Kidney (tissue), 13 donors: ENCODE measurements at regions not wholly inside any gene's neighbourhood (a gene's known extent, or its start where the extent isn't known, plus 50 kb on each side); places are given as distances from the start of the nearest gene placed in this dataset.

Source experiments
- DNase-seq, 5 donors: peaks; one replicate each; pipeline ENCODE4 v3.0.0-alpha.2; 2013 to 2020
- FAIRE-seq: peaks from 2 replicates; lab custom pipeline; 2012; peaks lifted over from hg19 to GRCh38; lab: Jason Lieb, UNC
- H3K27ac ChIP-seq, 2 donors: one replicate each; pipeline ENCODE4 v1.7.0; 2013; ENCODE audit warnings: low read depth in 2 of 2, low read length in 2 of 2, inconsistent platforms in 1 of 2
- H3K27me3 ChIP-seq: one replicate; pipeline ENCODE4 v1.7.1; 2013; ENCODE audit warnings: low read length, inconsistent platforms; ENCODE audit not compliant: control insufficient read depth, insufficient read depth
- H3K36me3 ChIP-seq, 3 donors: one replicate each; pipeline versions ENCODE4 v1.7.0 to v1.7.1; 2013; ENCODE audit warnings: low read length in 3 of 3, control low read depth in 1 of 3, inconsistent platforms in 1 of 3; ENCODE audit not compliant: insufficient read depth in 3 of 3, control insufficient read depth in 2 of 3
- H3K4me1 ChIP-seq, 3 donors: one replicate each; pipeline versions ENCODE4 v1.7.0 to v1.7.1; 2013; ENCODE audit warnings: low read length in 3 of 3, inconsistent platforms in 1 of 3, low read depth in 1 of 3; ENCODE audit not compliant: control insufficient read depth in 2 of 3, insufficient read depth in 2 of 3
- H3K4me3 ChIP-seq, 3 donors: one replicate each; pipeline versions ENCODE4 v1.7.0 to v1.8.1; 2013; ENCODE audit warnings: low read length in 3 of 3, control low read depth in 1 of 3, inconsistent platforms in 1 of 3
- H3K9ac ChIP-seq, 3 donors: one replicate each; pipeline versions ENCODE4 v1.7.0 to v1.7.1; 2013; ENCODE audit warnings: low read length in 3 of 3, control low read depth in 1 of 3, inconsistent platforms in 1 of 3
- H3K9me3 ChIP-seq, 3 donors: one replicate each; pipeline versions ENCODE4 v1.7.0 to v1.7.1; 2013; ENCODE audit warnings: low read length in 3 of 3, control low read depth in 1 of 3, inconsistent platforms in 1 of 3; ENCODE audit not compliant: control insufficient read depth in 2 of 3, insufficient read depth in 1 of 3
- CTCF ChIP-seq: IDR thresholded peaks from 3 replicates; pipeline ENCODE4 v1.5.1; 2012; ENCODE audit warnings: mild to moderate bottlenecking, moderate library complexity, borderline replicate concordance; ENCODE audit not compliant: insufficient read depth; ENCODE audit errors: extremely low read depth
- intact Hi-C: fragments of 100-400 bp; cut with DNase I; formaldehyde crosslinking; loops from one replicate; pipeline ENCODE4 v1.11.1; 2022
- donor health status: control.
- donor health status: control.
- donor health status: control.
- donor health status: control.
- donor health status: control.
- donor health status: DM: yes; HTN: yes; CAD: no.
- donor health status: Normal renal cell carcinoma (clear cell type).

- DNase-seq (no peak), FAIRE-seq (no peak)
- Histone ChIP-seq H3K27me3 (no peaks in the 10 kb centered on the region), H3K36me3 (no peaks in the 10 kb centered on the region), H3K9me3 (no peaks in the 10 kb centered on the region), H3K27ac (no peak overlapping the region), H3K4me1 (no peaks in the 10 kb centered on the region), H3K9ac (no peak overlapping the region), H3K4me3 (no peak overlapping the region)
- TF ChIP-seq CTCF, result no peak
- intact Hi-C loops, result no loop called here
Measured at GRCh38 chr13:106118050-106118449, 417.4 kb downstream of the EFNB2 start.

DNA sequence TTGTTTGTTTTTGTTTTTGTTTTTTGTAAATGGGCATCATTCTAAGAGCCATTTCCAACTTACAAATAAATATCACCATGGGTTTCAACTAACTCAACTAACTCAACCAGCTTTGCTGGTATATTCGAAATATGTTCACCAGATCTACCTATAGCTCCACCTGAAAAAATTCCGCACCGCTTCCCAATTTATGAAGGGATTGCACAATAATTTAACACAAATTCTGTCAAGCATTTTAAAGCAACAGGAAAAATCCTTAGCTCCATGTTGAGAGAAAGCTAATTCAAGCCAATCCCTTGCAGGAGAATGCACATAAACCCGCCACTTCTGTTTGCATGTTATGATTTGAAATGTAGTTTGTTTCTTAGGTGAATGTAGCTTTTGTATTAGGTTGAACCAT is 417.8 kb downstream of the EFNB2 start:
- Histone ChIP-seq H3K27ac (no peak overlapping the region), H3K27me3 (no peaks in the 10 kb centered on the region), H3K36me3 (no peaks in the 10 kb centered on the region), H3K9me3 (no peaks in the 10 kb centered on the region), H3K4me1 (no peaks in the 10 kb centered on the region), H3K4me3 (no peak overlapping the region), H3K9ac (no peak overlapping the region)
- intact Hi-C loops, result no loop called here
- FAIRE-seq, result no peak
- no peak for TF ChIP-seq CTCF
- no peak for DNase-seq

DNA sequence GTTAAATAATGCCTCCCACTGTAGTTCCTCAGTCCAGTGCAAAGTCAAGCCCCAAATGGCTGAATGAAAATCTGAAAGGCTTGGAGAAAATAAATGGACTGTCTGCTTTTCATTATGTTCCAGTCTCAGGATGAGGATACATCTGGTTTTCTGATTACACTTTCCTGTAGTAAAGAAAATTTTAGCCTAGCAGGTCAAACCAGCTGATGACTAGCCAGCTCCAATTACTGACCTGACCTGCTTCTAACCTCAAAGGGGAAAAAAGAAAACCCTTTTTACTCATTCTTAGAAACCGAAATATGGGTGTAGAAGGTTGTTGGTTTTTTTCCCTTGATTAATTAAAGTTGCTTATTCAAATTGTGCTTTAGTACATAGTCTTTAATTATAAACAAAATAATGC is 418.4 kb downstream of the EFNB2 start:
- FAIRE-seq, result no peak
- Histone ChIP-seq H3K4me1 (no peaks in the 10 kb centered on the region), H3K36me3 (no peaks in the 10 kb centered on the region), H3K27me3 (no peaks in the 10 kb centered on the region), H3K4me3 (no peak overlapping the region), H3K27ac (no peak overlapping the region), H3K9me3 (no peaks in the 10 kb centered on the region), H3K9ac (no peak overlapping the region)
- DNase-seq, result peak in 2 of 5 donors; percentile 45 to 48
- intact Hi-C loops, result no loop called here
- TF ChIP-seq CTCF, result no peak

DNA sequence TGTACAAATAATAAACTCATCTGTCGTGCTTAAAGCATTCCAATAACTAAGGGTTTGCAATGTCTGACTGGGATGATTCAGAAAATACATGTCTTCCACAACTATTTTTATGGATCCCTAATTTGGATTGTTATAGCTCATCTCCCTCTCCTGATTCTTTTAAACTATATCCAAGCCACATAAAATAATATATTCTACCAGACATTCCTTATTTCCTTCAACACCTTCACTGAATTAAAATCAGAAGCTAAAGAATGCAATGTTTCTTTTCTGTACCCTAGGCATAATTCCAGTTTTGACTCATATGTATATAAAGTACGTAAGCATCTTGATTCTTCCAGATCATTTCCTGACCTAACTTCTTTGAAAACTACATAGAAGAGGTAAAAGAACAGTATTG is 420.4 kb downstream of the EFNB2 start:
- Histone ChIP-seq H3K4me1 (no peaks in the 10 kb centered on the region), H3K4me3 (no peak overlapping the region), H3K9me3 (no peaks in the 10 kb centered on the region), H3K9ac (no peak overlapping the region), H3K36me3 (no peaks in the 10 kb centered on the region), H3K27ac (no peak overlapping the region), H3K27me3 (no peaks in the 10 kb centered on the region)
- FAIRE-seq (no peak), DNase-seq (no peak)
- TF ChIP-seq CTCF, result no peak
- intact Hi-C loops, result no loop called here
